NB4 (cell line): ENCODE measurements at regions not wholly inside any gene's neighbourhood (a gene's known extent, or its start where the extent isn't known, plus 50 kb on each side); places are given as distances from the start of the nearest gene placed in this dataset.
"Not testable (repeated sequence)": the region's sequence is repeated elsewhere in the genome, so short reads cannot be mapped to it uniquely, and the experiment has no call there.

Source experiments
- DNase-seq: peaks from one replicate; pipeline ENCODE4 v3.0.0; 2010; ENCODE audit warnings: low read depth
- H3K4me3 ChIP-seq: one replicate; pipeline ENCODE4 v1.5.1; 2011; ENCODE audit warnings: mild to moderate bottlenecking, low read depth, low read length, moderate library complexity
- MYC ChIP-seq: IDR thresholded peaks from 2 replicates; pipeline ENCODE4 v1.6.1; 2011; ENCODE audit warnings: low read depth, low read length
- POLR2A ChIP-seq: IDR thresholded peaks from 2 replicates; pipeline ENCODE4 v1.6.1; 2011; ENCODE audit warnings: mild to moderate bottlenecking; ENCODE audit not compliant: insufficient read length; ENCODE audit errors: extremely low read depth
- TF ChIP-seq, protein P1 (sequence below): IDR thresholded peaks from 2 replicates; pipeline ENCODE4 v1.6.1; 2011; ENCODE audit warnings: low read depth, low read length
- TF ChIP-seq, protein P2 (sequence below): IDR thresholded peaks from one replicate; pipeline ENCODE4 v1.5.1; 2012; ENCODE audit warnings: low read depth, low read length

GRCh38 chr21:8997011-8997440 is 1524.4 kb upstream of the TPTE start:
- TF ChIP-seq, protein P1, sequence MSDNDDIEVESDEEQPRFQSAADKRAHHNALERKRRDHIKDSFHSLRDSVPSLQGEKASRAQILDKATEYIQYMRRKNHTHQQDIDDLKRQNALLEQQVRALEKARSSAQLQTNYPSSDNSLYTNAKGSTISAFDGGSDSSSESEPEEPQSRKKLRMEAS = no peak
- TF ChIP-seq MYC = no peak
- no peak for TF ChIP-seq POLR2A
- TF ChIP-seq, protein P2, sequence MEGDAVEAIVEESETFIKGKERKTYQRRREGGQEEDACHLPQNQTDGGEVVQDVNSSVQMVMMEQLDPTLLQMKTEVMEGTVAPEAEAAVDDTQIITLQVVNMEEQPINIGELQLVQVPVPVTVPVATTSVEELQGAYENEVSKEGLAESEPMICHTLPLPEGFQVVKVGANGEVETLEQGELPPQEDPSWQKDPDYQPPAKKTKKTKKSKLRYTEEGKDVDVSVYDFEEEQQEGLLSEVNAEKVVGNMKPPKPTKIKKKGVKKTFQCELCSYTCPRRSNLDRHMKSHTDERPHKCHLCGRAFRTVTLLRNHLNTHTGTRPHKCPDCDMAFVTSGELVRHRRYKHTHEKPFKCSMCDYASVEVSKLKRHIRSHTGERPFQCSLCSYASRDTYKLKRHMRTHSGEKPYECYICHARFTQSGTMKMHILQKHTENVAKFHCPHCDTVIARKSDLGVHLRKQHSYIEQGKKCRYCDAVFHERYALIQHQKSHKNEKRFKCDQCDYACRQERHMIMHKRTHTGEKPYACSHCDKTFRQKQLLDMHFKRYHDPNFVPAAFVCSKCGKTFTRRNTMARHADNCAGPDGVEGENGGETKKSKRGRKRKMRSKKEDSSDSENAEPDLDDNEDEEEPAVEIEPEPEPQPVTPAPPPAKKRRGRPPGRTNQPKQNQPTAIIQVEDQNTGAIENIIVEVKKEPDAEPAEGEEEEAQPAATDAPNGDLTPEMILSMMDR = no peak
- no peak overlapping the region for H3K4me3 ChIP-seq
- DNase-seq = no peak

- DNase-seq, H3K4me3 ChIP-seq: not testable (repeated sequence)
Observed at GRCh38 chr21:8997443-8998390, 1523.7 kb upstream of the TPTE start.

GRCh38 chr21:8998480-8998879 is 1522.9 kb upstream of the TPTE start:
- not testable (repeated sequence) for H3K4me3 ChIP-seq, DNase-seq

DNA sequence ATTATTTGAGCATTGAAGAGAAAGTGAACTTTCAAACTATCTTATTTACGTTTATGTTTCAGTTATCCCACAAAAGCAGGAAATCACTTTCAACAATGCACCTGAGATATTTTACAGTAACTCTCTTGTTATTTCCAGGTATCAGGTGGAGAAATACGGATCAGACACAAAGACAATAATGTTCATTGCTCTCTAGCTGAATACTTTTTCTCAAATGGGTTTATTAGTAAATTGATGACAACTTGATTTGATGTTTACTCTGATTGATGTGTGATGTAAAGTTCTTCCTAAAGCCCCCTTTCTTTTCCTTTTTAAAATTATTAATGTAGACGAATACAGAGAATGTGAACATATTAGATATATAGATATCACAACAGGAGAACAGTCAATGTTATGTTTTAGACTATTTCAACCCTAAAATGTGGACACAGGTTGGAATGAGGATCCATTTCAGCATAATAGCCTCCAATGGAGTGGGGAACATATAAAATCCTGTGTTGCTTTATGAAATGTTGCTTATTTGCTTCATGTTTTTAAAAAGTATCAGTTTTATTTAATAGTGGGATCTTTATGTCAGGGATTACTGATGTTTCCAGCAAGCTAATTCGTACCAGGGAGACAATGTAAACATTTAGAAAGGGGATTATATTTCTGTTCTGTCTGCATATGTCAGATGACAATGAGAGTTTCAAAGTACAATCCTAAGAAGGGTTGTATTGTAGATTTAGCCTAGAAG is 1522.3 kb upstream of the TPTE start:
- H3K4me3 ChIP-seq = no peak overlapping the region
- DNase-seq = no peak
- TF ChIP-seq POLR2A (no peak), MYC (no peak)
- TF ChIP-seq, protein P2 = no peak
- TF ChIP-seq, protein P1 = no peak

DNA sequence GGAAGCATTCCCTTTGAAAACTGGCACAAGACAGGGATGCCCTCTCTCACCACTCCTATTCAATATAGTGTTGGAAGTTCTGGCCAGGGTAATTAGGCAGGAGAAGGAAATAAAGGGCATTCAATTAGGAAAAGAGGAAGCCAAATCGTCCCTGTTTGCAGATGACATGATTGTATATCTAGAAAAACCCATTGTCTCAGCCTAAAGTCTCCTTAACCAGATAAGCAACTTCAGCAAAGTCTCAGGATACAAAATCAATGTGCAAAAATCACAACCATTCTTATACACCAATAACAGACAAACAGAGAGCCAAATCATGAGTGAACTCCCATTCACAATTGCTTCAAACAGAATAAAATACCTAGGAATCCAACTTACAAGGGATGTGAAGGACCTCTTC is 1521.3 kb upstream of the TPTE start:
- DNase-seq = not testable (repeated sequence)

GRCh38 chr21:9000671-9001070 is 1520.7 kb upstream of the TPTE start:
- not testable (repeated sequence) for DNase-seq, H3K4me3 ChIP-seq

More for the DNA sequence above, 1521.3 kb upstream of the TPTE start:
- H3K4me3 ChIP-seq = not testable (repeated sequence)

DNA sequence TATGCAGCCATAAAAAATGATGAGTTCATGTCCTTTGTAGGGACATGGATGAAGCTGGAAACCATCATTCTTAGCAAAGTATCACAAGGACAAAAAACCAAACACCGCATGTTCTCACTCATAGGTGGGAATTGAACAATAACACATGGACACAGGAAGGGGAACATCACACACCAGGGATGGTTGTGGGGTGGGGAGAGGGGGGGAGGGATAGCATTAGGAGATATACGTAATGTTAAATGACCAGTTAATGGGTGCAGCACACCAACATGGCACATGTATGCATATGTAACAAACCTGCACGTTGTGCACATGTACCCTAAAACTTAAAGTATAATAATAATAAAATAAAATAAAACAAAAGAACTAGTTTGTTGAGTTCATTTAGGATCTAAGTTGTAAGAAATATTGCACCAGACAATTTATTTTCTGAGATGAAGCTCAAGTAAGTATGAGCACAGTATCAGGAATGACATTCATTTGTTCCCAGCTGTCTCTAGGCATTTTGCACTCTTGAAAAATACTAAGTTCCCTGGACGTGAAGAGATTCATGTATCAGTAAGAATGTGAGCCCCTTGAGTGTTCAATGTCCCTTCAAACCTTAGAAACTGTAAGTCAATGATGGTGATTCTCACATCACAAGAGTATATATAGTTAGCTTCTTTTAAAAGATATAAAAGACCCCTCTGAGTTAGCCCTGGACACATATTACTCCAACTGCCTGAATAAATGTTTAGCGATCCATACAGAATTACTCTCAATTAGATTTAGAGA is 1519.3 kb upstream of the TPTE start:
- not testable (repeated sequence) for DNase-seq, H3K4me3 ChIP-seq

DNA sequence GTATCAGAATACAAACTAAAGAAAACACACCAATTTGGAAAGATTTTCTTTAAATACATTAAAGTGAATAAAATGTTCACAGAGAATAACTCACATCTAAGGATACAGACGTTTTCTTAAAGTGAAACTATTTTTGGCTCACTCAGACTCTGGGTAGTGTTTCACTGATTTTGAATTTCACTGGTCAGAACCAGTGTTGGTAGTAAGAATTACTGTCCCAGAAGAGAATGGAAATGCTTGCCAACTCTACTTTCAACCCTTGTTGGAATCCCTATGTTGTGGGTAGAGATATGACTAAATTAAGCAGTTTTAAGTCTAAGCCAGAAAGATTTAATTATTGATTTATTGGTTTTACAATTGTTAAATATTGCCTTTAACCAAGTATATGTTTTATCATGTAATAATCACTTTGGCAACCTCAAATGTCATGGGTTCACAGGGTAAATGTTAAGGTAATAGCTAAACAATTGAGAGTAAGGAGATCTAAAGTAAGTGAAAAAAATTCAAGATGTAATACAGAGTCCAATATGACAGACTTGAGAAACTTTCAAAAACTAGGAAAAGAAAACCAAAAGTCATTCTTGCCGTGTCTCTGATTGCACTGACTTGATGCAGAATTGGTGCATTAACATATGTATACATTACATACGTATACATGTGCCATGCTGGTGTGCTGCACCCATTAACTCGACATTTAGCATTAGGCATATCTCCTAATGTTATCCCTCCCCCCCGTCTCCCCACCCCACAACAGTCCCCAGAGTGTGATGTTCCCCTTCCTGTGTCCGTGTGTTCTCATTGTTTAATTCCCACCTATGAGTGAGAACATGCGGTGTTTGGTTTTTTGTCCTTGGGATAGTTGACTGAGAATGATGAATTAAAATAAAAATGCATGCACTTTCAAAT is 1517.2 kb upstream of the TPTE start:
- not testable (repeated sequence) for DNase-seq, H3K4me3 ChIP-seq

- DNase-seq, H3K4me3 ChIP-seq: not testable (repeated sequence)
Observed at GRCh38 chr21:9004815-9005518, 1516.4 kb upstream of the TPTE start.

- H3K4me3 ChIP-seq, DNase-seq: not testable (repeated sequence)
Observed at GRCh38 chr21:9005671-9006070, 1515.7 kb upstream of the TPTE start.

GRCh38 chr21:9006111-9006510 is 1515.3 kb upstream of the TPTE start:
- not testable (repeated sequence) for H3K4me3 ChIP-seq, DNase-seq

DNA sequence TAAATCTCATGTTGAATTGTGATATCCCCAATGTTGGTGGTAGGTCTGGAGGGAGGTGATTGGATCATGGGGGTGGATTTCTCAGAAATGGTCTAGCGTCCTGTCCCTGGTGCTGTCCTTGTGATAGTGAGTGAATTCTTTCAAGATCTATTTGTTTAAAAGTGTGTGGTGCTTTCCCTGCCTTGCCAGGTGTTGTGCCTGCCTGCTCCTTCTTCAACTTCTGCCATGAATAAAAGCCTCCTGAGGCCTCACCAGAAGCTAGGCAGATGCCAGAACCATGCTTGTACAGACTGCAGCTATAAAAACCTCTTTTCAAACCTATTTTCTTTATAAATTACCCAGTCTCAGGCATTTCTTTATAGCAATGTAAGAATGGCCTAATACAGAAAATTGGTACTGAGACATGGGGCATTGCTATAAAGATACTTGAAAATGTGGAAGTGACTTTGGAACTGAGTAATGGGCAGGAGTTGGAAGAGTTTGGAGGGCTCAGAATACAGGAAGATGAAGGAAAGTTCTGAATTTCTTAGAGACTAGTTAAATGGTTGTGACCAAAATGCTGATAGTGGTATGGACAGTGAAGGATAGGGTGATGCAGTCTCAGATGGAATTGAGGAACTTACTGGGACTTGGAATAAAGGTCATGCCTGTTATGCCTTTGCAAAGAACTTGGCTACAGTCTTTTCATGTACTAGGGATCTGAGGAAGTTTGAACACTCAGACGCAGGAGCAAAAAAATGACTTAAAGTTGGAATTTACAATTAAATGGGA is 1514.6 kb upstream of the TPTE start:
- H3K4me3 ChIP-seq, DNase-seq: not testable (repeated sequence)
